Coronary artery (tissue), 2 donors: ENCODE measurements at regions not wholly inside any gene's neighbourhood (a gene's known extent, or its start where the extent isn't known, plus 50 kb on each side); places are given as distances from the start of the nearest gene placed in this dataset.

Experiments
- DNase-seq: peaks from one replicate; pipeline ENCODE4 v3.0.0-alpha.2; 2017; ENCODE audit warnings: low spot score
- H3K27ac ChIP-seq, 2 donors: fragments of 200-600 bp; sonication (generic); one replicate each; pipeline ENCODE4 v1.5.1; 2016 to 2019
- H3K4me3 ChIP-seq: fragments of 200-600 bp; sonication (generic); 2 replicates; pipeline ENCODE4 v1.5.1; 2016; ENCODE audit warnings: mild to moderate bottlenecking, moderate library complexity
- CTCF ChIP-seq: fragments of 200-600 bp; sonication (generic); IDR thresholded peaks from one replicate; pipeline ENCODE4 v1.5.1; 2019; ENCODE audit warnings: antibody characterized with exemption

- TF ChIP-seq CTCF = no peak
- H3K4me3 ChIP-seq = no peak overlapping the region
- no peak for DNase-seq
- no peak overlapping the region for H3K27ac ChIP-seq
Observed at GRCh38 chr7:51589111-51589510, 272.5 kb upstream of the COBL start.

- DNase-seq = no peak
- Histone ChIP-seq H3K27ac (no peak overlapping the region), H3K4me3 (no peak overlapping the region)
- no peak for TF ChIP-seq CTCF
Observed at GRCh38 chr7:51587604-51588003, 271.0 kb upstream of the COBL start.

- DNase-seq = no peak
- no peak for TF ChIP-seq CTCF
- Histone ChIP-seq H3K27ac (no peak overlapping the region), H3K4me3 (no peak overlapping the region)
Observed at GRCh38 chr7:51577390-51577789, 260.8 kb upstream of the COBL start.

- H3K27ac ChIP-seq = no peak overlapping the region
- DNase-seq = no peak
- no peak overlapping the region for H3K4me3 ChIP-seq
- TF ChIP-seq CTCF = no peak
Observed at GRCh38 chr7:51569581-51569980, 253.0 kb upstream of the COBL start.

- H3K4me3 ChIP-seq = no peak overlapping the region
- DNase-seq = no peak
- H3K27ac ChIP-seq = no peak overlapping the region
- TF ChIP-seq CTCF = no peak
Observed at GRCh38 chr7:51569176-51569575, 252.6 kb upstream of the COBL start.

GRCh38 chr7:51551070-51551469 is 234.5 kb upstream of the COBL start:
- TF ChIP-seq CTCF = no peak
- DNase-seq = no peak
- no peak overlapping the region for H3K4me3 ChIP-seq

GRCh38 chr7:51545131-51545530 is 228.5 kb upstream of the COBL start:
- no peak for DNase-seq
- TF ChIP-seq CTCF = no peak

More at GRCh38 chr7:51551070-51551469, 234.5 kb upstream of the COBL start:
- no peak overlapping the region for H3K27ac ChIP-seq

More at GRCh38 chr7:51545131-51545530, 228.5 kb upstream of the COBL start:
- Histone ChIP-seq H3K27ac (no peak overlapping the region), H3K4me3 (no peak overlapping the region)
